Astrocyte of the cerebellum (primary cell): ENCODE measurements at regions not wholly inside any gene's neighbourhood (a gene's known extent, or its start where the extent isn't known, plus 50 kb on each side); places are given as distances from the start of the nearest gene placed in this dataset.

Experiments used
- DNase-seq: peaks from one replicate; pipeline ENCODE4 v3.0.0-alpha.2; 2011; ENCODE audit warnings: low read depth
- H3K4me3 ChIP-seq: 2 replicates; pipeline ENCODE4 v1.5.1; 2011; ENCODE audit warnings: mild to moderate bottlenecking, low read depth, low read length, moderate library complexity
- CTCF ChIP-seq: IDR thresholded peaks from 2 replicates; pipeline ENCODE4 v1.5.1; 2012; ENCODE audit warnings: low read length, low read depth, moderate library complexity, mild to moderate bottlenecking; ENCODE audit errors: missing control alignments
- in situ Hi-C: cut with HindIII; loops from 2 replicates; pipeline ENCODE4 v1.10.0; 2017; ENCODE audit warnings: low sequenced_read_pairs

DNA sequence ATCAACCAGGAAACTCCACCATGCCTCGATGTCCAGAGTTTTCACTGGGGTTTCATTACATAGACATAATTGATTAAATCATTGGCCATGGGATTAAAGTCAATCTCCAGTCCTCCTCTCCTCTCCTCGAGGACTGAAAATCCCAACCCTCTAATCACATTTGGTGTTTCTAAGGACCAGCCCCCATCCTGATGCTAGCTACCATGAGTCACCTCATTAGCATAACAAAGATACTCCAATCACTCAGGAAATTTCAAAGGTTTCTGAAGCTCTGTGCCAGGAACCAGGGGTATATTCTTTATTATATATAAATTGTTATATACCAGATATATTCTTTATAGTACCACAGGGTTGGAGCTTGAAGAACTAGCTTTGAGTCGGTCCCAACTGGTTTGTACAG, 177.5 kb upstream of the PRNP start:
- no peak for DNase-seq
- in situ Hi-C loops, result no loop called here
- TF ChIP-seq CTCF, result no peak
- H3K4me3 ChIP-seq, result no peak overlapping the region

GRCh38 chr20:4507288-4507719, 179.0 kb upstream of the PRNP start:
- no peak for TF ChIP-seq CTCF
- no peak for DNase-seq
- in situ Hi-C loops, result no loop called here
- no peak overlapping the region for H3K4me3 ChIP-seq

GRCh38 chr20:4504814-4505213, 181.4 kb upstream of the PRNP start:
- no peak for DNase-seq
- no peak for TF ChIP-seq CTCF
- no peak overlapping the region for H3K4me3 ChIP-seq
- in situ Hi-C loops, result no loop called here

DNA sequence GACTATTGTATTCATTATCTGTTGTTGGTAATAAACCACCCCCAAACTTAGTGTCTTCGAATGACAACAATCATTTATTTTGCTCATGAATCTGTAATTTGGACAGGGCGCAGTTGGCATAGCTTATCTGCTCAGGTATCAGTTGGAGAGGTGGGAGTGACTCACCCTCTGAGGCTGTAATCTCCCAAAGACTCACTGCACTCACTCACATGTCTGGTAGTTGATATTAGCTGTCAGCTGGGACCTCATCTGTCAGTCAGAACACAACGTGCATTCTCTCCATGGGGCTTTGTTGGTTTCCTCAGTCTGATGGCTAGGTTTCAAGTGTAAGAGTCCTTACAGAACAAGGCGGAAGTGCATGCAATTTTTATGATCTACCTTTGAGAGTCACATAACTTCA, 183.5 kb upstream of the PRNP start:
- in situ Hi-C loops, result no loop called here
- H3K4me3 ChIP-seq, result no peak overlapping the region
- DNase-seq, result no peak
- no peak for TF ChIP-seq CTCF

- no peak for TF ChIP-seq CTCF
- DNase-seq, result no peak
- in situ Hi-C loops, result no loop called here
- H3K4me3 ChIP-seq, result no peak overlapping the region
These were observed 192.9 kb upstream of the PRNP start for GRCh38 chr20:4493386-4493785.

DNA sequence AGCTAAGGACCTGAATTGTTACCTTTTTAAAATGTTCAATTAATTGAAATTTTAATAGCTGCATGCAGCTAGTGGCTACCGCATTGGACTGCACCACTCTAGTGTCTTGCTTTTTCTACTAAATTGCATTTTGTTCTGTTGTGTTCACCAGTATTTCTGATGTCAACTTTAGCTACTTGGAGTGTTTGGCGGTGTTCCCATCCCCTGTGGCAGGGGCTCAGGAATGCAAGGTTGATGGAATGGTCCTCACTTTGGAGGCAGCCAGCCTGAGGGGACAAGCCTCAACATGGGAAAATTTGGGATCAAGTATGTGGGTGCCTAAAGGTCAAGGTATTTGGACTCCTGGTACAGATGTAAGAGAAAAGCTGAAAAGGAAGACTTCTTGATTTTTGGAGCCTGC, 194.6 kb upstream of the PRNP start:
- in situ Hi-C loops, result no loop called here
- no peak for DNase-seq
- TF ChIP-seq CTCF, result no peak
- H3K4me3 ChIP-seq, result no peak overlapping the region
